Right forelimb (tissue), 1 donor: ENCODE measurements at regions not wholly inside any gene's neighbourhood (a gene's known extent, or its start where the extent isn't known, plus 50 kb on each side); places are given as distances from the start of the nearest gene placed in this dataset.

Experiments
- DNase-seq: peaks from one replicate; pipeline ENCODE4 v3.0.0-alpha.2; 2018

DNA sequence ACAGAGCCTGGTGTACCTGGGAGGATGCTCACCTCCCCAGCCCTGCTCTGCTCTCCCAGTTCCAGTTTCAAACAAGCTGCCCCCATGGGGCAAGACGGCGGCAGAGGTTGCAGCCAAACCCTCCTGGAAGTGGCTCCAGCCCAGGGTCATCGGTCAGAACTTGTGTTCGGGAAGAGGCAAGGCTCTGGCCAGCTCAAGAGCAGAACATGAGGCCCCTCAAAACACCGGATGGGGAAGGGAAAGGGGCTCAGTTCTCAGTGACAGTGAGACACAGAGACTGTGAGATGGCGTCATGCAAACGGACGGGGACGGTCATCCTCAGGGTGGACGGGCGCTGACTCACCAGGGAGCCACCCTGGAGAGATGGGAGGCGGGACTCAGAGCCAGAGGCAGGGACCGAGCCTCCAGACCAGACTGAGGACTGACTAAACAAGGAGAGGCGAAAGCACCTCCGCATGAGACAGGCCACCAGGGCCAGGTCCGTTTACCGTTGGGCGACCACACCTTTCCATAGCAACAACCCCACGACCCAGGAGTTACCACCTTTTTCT is 63.9 kb upstream of the GALNT9 start:
- no peak for DNase-seq

DNA sequence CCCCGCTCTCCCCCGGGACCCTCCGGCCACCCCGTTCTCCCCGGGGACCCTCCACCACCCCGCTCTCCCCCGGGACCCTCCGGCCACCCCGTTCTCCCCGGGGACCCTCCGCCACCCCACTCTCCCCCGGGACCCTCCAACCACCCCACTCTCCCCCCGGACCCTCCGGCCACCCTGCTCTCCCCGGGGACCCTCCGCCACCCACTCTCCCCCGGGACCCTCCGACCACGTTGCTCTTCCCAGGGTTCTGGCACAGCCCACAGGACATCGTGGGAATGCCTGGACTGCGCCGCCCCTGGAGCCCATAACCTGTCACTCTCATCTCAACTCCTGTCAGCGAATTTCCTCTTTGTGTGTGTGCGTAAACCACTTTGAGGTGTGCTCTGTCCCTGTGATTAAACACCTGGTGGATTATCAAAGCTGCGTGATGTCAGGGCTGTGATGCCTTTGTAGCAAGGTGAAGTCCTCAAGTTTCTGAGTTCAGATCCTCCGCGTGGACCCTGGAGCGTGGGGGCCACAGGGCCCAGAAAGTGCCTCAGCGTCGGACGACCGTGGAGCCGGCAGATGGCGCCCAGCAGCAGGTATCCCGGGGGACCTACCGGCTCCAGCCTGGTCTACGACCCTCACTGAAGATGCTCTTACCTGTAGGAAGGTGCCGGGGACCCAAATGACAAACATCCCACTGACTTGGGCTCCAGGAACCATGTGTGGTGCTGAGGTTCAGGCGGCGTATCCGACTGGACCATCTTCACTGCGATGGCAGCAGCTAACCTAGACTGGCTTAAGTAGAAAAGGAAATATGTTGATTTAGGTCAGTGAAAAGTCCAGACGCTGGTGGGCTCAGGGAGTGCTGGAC is 63.2 kb upstream of the GALNT9 start:
- DNase-seq: no peak

DNA sequence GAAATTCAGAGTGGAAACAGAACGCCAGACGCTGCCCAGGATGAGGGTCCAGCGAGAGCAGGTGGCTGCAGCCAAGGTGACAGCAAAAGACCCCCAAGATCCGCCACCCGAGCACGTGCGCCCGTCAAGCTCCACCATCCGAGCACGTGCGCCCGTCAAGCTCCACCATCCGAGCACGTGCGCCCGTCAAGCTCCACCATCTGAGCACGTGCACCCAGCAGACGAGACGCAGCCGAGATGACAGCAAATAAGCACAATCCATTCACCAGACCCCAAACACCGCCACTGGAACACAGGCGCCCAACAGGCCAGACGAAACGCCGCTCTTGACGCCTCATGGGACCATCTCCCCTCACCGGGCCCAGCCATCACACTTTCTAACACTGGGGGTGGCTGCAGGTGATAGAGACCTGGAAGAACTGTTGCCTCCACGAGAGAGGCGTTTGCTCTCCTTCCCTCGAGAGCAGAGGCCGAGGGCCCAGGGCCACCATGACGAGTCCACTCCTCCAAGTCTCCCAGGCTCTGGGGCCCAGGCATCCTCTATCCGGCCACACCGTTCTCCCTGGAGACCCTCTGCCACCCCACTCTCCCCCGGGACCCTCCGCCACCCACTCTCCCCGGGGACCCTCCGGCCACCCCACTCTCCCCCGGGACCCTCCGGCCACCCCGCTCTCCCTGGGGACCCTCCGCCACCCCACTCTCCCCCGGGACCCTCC is 62.1 kb upstream of the GALNT9 start:
- DNase-seq: no peak

GRCh38 chr12:132390287-132391076 is 61.1 kb upstream of the GALNT9 start:
- no peak for DNase-seq

DNA sequence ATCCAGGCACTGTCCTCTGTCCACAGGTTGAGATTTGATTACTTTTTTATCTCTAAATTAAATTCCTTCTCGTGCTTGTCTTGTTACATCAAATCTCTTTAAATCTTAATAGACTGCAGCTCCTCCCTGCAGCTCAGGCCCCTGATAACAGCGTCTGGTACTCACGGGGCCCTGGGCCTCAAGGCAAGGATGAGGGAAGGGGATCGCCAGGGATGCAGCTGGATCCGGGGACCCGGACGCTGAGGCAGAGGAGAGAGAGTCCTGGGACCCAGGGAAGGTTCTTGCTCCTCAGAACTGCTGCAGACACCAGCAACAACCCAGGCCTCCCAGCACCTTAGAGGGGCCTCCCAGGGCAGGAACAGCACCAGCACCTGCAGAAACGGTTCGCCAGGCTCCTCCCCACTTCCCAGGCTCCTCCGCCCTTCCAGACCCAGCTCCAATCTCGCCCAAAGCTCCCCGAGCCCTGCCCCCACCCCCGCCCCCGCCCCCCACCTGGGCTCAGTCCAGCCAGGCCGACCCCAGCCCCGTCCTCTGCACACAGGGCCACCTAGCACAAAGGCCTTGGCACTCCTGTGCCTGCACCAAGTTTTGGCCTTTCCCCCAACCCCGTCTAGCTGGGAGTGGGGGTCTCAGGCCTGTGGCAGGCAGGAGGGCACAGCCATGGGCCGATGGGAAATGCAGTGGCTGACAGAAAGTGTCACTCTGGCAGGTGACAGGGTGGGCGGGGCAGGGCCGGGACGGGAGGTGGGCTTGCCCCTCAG is 60.3 kb upstream of the GALNT9 start:
- DNase-seq: no peak

DNA sequence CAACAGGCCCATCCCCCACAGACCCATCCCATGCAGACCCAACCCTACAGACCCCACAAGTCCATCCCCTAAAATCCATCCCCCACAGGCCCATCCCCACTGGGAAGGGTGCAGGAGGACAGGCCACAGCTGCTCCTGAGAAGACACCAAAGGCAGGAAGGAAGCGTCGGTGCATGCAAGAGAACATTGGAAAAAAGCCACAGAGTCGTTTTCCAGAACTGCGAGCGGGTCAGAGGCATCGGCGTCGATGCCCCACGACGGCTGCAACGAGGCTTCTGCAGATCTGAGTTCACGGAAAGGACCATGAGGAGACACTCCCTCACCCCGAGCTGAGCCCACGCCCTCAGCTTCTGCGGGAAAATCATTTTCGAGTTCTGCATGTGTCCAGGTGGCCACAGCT is 59.6 kb upstream of the GALNT9 start:
- DNase-seq: no peak

GRCh38 chr12:132388379-132389015 is 59.1 kb upstream of the GALNT9 start:
- no peak for DNase-seq

- DNase-seq: no peak
Measured at GRCh38 chr12:132386926-132387497, 57.6 kb upstream of the GALNT9 start.

DNA sequence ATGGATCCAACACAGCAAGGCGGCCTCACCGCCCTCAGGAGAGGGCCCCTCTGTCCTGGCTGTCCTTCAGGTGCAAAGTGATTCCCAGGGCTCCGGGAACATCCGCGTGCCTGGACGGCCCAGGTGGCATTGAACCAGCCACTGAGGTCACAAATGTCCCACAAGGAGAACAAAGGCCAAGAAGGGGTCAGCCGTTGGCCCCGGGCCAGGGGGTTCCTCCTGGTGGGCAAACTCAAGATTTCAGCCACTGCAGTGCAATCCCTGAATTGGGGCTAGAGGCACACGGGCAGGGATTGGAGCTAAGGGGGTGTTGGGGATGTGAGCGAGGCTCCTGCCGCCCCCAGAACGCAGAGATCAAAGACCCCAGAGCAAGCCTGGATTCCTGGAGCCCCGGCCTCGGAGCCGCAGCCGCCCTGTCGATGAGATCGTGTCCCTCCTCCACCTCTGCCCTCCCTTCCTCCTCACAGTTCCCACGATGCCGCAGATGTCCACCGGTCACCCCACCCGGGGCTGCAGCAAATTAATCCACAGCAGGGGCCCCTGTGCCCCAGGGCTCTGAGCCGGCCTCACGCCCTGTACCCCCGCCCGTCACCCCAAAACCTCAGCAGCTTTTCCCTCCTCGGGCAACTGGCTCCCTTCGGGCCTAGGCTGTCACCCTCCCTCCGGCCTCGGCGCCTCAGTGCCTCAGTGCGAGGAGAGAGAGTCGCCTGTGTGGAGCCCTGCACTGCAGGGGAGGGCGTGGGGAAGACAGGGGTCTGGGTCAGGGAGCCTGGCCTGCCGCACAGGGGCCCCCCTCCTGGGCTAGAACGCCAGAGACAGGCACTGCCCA is 56.7 kb upstream of the GALNT9 start:
- DNase-seq: no peak

GRCh38 chr12:132384916-132385774 is 55.8 kb upstream of the GALNT9 start:
- DNase-seq: no peak

GRCh38 chr12:132380641-132381040 is 51.3 kb upstream of the GALNT9 start:
- DNase-seq: no peak

DNA sequence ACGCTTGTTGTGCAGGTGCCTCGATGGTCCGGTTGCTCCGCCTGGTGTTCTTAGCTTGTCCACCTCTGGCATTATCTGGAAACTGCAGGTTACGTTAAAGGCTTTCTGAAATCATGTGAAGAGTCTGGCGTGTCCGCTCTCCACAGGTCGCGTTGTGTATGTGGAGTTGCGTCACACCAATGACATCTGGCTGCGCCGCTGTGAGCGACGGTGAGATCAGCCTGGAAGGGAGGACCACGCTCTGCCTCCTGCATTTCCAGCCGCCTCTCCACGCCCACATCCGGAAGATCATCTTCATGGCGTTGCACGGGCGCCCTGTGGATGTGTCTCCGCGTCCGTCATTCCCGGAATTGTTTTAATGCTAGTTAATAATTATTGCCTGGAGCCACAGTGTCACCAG is 50.6 kb upstream of the GALNT9 start:
- DNase-seq: no peak

DNA sequence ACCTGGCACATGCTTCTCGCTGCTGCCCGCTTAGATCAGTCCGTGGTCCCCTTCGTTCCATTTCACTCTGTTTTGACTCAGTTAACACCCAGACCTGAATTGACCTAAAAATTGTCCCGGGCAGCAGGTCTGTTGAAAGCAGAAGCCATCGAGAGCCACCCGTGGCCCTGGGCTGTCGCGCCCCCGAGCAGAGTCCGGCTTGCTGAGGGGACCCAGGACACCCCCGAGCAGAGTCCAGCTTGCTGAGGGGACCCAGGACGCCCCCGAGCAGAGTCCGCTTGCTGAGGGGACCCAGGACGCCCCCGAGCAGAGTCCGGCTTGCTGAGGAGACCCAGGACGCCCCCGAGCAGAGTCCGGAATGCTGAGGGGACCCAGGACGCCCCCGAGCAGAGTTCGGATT is 50.2 kb upstream of the GALNT9 start:
- DNase-seq: no peak
